ENCODE measurements at regions not wholly inside any gene's neighbourhood (a gene's known extent, or its start where the extent isn't known, plus 50 kb on each side); places are given as distances from the start of the nearest gene placed in this dataset.

- no peak for TF ChIP-seq CTCF (conservative IDR thresholded peaks at IDR 0.05; ENCODE audit: low read depth, low read length)
- TF ChIP-seq EZH2 (IDR thresholded peaks at IDR 0.05; ENCODE audit: low read length, unreplicated experiment): no peak
Observed at GRCh38 chr10:2263561-2263960, 526.2 kb upstream of the ADARB2 start.

Measured in PC-3 (cell line).